GM12878 (cell line): ENCODE measurements at regions not wholly inside any gene's neighbourhood (a gene's known extent, or its start where the extent isn't known, plus 50 kb on each side); places are given as distances from the start of the nearest gene placed in this dataset.

Experiments used
- ATAC-seq: fragments of 200-7000 bp; cut with Tn5 transposase; 3 replicates; pipeline ENCODE4 v1.9.1; 2020; ENCODE audit warnings: mild to moderate bottlenecking, moderate library complexity
- BruUV-seq: library from RNA; stranded (reverse); fragments of 400-500 nt; replicated peaks from 2 replicates; lab custom pipeline; 2021; lab: Mats Ljungman, UMichigan
- CTCF ChIA-PET: fragments of 300-600 bp; sonication (Branson Sonifier 250); formaldehyde crosslinking; extraction: SDS; loops from one replicate; lab custom pipeline; 2021; ENCODE audit warnings: inconsistent platforms; lab: Yijun Ruan, JAX
- POLR2A ChIA-PET: fragments of 350-600 bp; formaldehyde crosslinking; extraction: SDS; loops from one replicate; lab custom pipeline; 2021; ENCODE audit warnings: inconsistent platforms; lab: Charles Lee
- RAD21 ChIA-PET: fragments of 300-600 bp; sonication (Branson Sonifier 250); formaldehyde crosslinking; loops from one replicate; lab custom pipeline; 2023; ENCODE audit warnings: antibody characterized with exemption; ENCODE audit not compliant: unreplicated experiment; lab: Charles Lee
- SMC1A ChIA-PET: fragments of 300-600 bp; sonication (Branson Sonifier 250); formaldehyde crosslinking; loops from one replicate; lab custom pipeline; 2023; ENCODE audit not compliant: unreplicated experiment, uncharacterized antibody; lab: Charles Lee
- DNase-seq: peaks from one replicate; pipeline ENCODE4 v3.0.0-alpha.2; 2011; ENCODE audit warnings: low read depth, low spot score
- FAIRE-seq: peaks from 3 replicates; lab custom pipeline; 2011; peaks lifted over from hg19 to GRCh38; lab: Jason Lieb, UNC
- H2AFZ ChIP-seq: 2 replicates; pipeline ENCODE4 v1.6.0; 2011; ENCODE audit warnings: low read depth, low read length, control low read depth; ENCODE audit not compliant: control insufficient read depth
- H3K27ac ChIP-seq: 2 replicates; pipeline ENCODE4 v1.5.1; 2011; ENCODE audit warnings: control low read depth; ENCODE audit not compliant: control insufficient read depth, insufficient read depth
- H3K27me3 ChIP-seq, 2 experiments: replicated peaks in 1 of 2; 2 replicates each; pipeline versions ENCODE4 v1.6.0 to v1.6.1; 2011; ENCODE audit warnings: low read length in 1 of 2; ENCODE audit not compliant: control insufficient read depth in 2 of 2, insufficient read depth in 2 of 2
- H3K36me3 ChIP-seq, 2 experiments: 2 replicates each; pipeline ENCODE4 v1.5.1; 2011; ENCODE audit warnings: low read length in 1 of 2; ENCODE audit not compliant: control insufficient read depth in 2 of 2, insufficient read depth in 2 of 2
- H3K4me1 ChIP-seq: 2 replicates; pipeline ENCODE4 v1.6.1; 2011; ENCODE audit warnings: mild to moderate bottlenecking, low read length, moderate library complexity, mixed read lengths; ENCODE audit not compliant: control insufficient read depth, insufficient read depth
- H3K4me2 ChIP-seq: 2 replicates; pipeline ENCODE4 v1.6.0; 2011; ENCODE audit warnings: control low read depth; ENCODE audit not compliant: control insufficient read depth, insufficient read depth
- H3K4me3 ChIP-seq: fragments of 200-600 bp; sonication (generic); 2 replicates; pipeline ENCODE4 v1.5.1; 2016
- H3K79me2 ChIP-seq: 2 replicates; pipeline ENCODE4 v1.6.0; 2011; ENCODE audit warnings: low read length; ENCODE audit not compliant: control insufficient read depth, insufficient read depth
- H3K9ac ChIP-seq: 2 replicates; pipeline ENCODE4 v1.8.0; 2011; ENCODE audit warnings: low read length, control low read depth, mixed read lengths; ENCODE audit not compliant: control insufficient read depth, insufficient read depth
- H3K9me3 ChIP-seq: replicated peaks from 3 replicates; pipeline ENCODE4 v1.5.1; 2011; ENCODE audit warnings: mild to moderate bottlenecking, low read length; ENCODE audit not compliant: control insufficient read depth, insufficient read depth
- H4K20me1 ChIP-seq: 2 replicates; pipeline ENCODE4 v1.6.0; 2011; ENCODE audit not compliant: control insufficient read depth, insufficient read depth
- HCFC1 ChIP-seq: fragments of 150-350 bp; IDR thresholded peaks from 2 replicates; pipeline ENCODE4 v1.6.1; 2014; ENCODE audit warnings: low read length
- HDAC6 ChIP-seq: fragments of 200-600 bp; sonication (generic); IDR thresholded peaks from one replicate; pipeline ENCODE4 v1.8.0; 2017; ENCODE audit warnings: antibody characterized with exemption; ENCODE audit not compliant: unreplicated experiment
- IKZF2 ChIP-seq, 2 experiments: fragments of 450-650 bp; IDR thresholded peaks; 2 replicates each; pipeline ENCODE4 v1.6.1; 2017; ENCODE audit warnings: mild to moderate bottlenecking in 2 of 2, moderate library complexity in 2 of 2
- LARP7 ChIP-seq: fragments of 450-650 bp; IDR thresholded peaks from 2 replicates; pipeline ENCODE4 v1.6.1; 2017; ENCODE audit warnings: mild to moderate bottlenecking
- MEF2A ChIP-seq: IDR thresholded peaks from 2 replicates; pipeline ENCODE4 v1.6.1; 2011; ENCODE audit warnings: low read depth, mild to moderate bottlenecking, low read length, moderate library complexity; ENCODE audit not compliant: insufficient read depth
- NR2C1 ChIP-seq: fragments of 450-650 bp; IDR thresholded peaks from 2 replicates; pipeline ENCODE4 v1.6.1; 2017; ENCODE audit warnings: antibody characterized with exemption, mild to moderate bottlenecking, moderate library complexity
- NR2C2 ChIP-seq: IDR thresholded peaks from 2 replicates; pipeline ENCODE4 v1.6.1; 2011; ENCODE audit warnings: borderline replicate concordance, low read depth; ENCODE audit not compliant: control insufficient read depth, insufficient read length
- RAD51 ChIP-seq: fragments of 450-650 bp; IDR thresholded peaks from 2 replicates; pipeline ENCODE4 v1.6.1; 2016; ENCODE audit warnings: moderate library complexity, mild to moderate bottlenecking, inconsistent platforms
- SMARCA5 ChIP-seq: fragments of 450-650 bp; IDR thresholded peaks from 2 replicates; pipeline ENCODE4 v1.6.1; 2017; ENCODE audit warnings: mild to moderate bottlenecking
- SPI1 ChIP-seq: IDR thresholded peaks from 2 replicates; pipeline ENCODE4 v1.6.1; 2011; ENCODE audit warnings: low read depth, mild to moderate bottlenecking, low read length, moderate library complexity, borderline replicate concordance; ENCODE audit not compliant: insufficient read depth
- SRF ChIP-seq, 2 experiments: IDR thresholded peaks; 2 replicates each; pipeline ENCODE4 v1.6.1; 2011; ENCODE audit warnings: low read depth in 2 of 2, low read length in 2 of 2, mild to moderate bottlenecking in 1 of 2, moderate library complexity in 1 of 2
- WGBS: methylation state at CpG from one replicate; pipeline ENCODE4 v1.1.6; 2016; ENCODE audit warnings: low lambda C conversion rate; ENCODE audit not compliant: insufficient replicate concordance, insufficient coverage; ENCODE audit errors: missing lambda C conversion rate; 5-methylcytosine and 5-hydroxymethylcytosine counted together
- in situ Hi-C: fragments of 300-500 bp; cut with MboI; formaldehyde crosslinking; loops from 9 replicates; pipeline ENCODE4 v1.14.3; 2018; ENCODE audit warnings: mixed read lengths
- intact Hi-C: fragments of 100-400 bp; cut with micrococcal nuclease; formaldehyde crosslinking; loops from one replicate; pipeline ENCODE4 v1.14.2; 2022; ENCODE audit not compliant: unreplicated experiment
- TF ChIP-seq, protein P1 (sequence below): IDR thresholded peaks from 2 replicates; pipeline ENCODE4 v1.6.1; 2012; ENCODE audit warnings: improper control_type of control experiment, low read depth, low read length; ENCODE audit not compliant: insufficient replicate concordance

- Histone ChIP-seq H3K4me1 (no peaks in the 10 kb centered on the region), H3K27me3 (no peaks in the 10 kb centered on the region; a peak in 1 of 4 replicates), H3K4me3 (no peak overlapping the region), H4K20me1 (no peaks in the 10 kb centered on the region), H3K4me2 (no peak overlapping the region), H3K36me3 (no peaks in the 10 kb centered on the region), H3K79me2 (no peaks in the 10 kb centered on the region), H3K27ac (no peak overlapping the region), H3K9ac (no peak overlapping the region), H2AFZ (no peak overlapping the region), H3K9me3 (no peaks in the 10 kb centered on the region)
- WGBS, result 41% methylated on average over 12 of the region's 12 CpGs
- intact Hi-C loops, result no loop called here
- ATAC-seq (no peak), FAIRE-seq (no peak), DNase-seq (no peak)
- SMC1A ChIA-PET, result interaction anchor here (0.7 kb wide), 1 partner anchor 25 kb away, joined by 3 read pairs; no protein-coding TSS in a partner anchor
- POLR2A ChIA-PET, result no interaction called here
- RAD21 ChIA-PET, result no interaction called here
- in situ Hi-C loops, result no loop called here
- CTCF ChIA-PET, result no interaction called here
- no TSS peak for BruUV-seq
- TF ChIP-seq MEF2A (no peak), HDAC6 (no peak), RAD51 (no peak), SPI1 (no peak), SRF (IDR thresholded peaks at IDR 0.05; ENCODE audit: low read depth in 2 of 2, low read length in 2 of 2) (no peak), NR2C2 (no peak), HCFC1 (no peak), IKZF2 (IDR thresholded peaks at IDR 0.05) (no peak), SMARCA5 (no peak), LARP7 (no peak), NR2C1 (no peak)
- TF ChIP-seq, protein P1, sequence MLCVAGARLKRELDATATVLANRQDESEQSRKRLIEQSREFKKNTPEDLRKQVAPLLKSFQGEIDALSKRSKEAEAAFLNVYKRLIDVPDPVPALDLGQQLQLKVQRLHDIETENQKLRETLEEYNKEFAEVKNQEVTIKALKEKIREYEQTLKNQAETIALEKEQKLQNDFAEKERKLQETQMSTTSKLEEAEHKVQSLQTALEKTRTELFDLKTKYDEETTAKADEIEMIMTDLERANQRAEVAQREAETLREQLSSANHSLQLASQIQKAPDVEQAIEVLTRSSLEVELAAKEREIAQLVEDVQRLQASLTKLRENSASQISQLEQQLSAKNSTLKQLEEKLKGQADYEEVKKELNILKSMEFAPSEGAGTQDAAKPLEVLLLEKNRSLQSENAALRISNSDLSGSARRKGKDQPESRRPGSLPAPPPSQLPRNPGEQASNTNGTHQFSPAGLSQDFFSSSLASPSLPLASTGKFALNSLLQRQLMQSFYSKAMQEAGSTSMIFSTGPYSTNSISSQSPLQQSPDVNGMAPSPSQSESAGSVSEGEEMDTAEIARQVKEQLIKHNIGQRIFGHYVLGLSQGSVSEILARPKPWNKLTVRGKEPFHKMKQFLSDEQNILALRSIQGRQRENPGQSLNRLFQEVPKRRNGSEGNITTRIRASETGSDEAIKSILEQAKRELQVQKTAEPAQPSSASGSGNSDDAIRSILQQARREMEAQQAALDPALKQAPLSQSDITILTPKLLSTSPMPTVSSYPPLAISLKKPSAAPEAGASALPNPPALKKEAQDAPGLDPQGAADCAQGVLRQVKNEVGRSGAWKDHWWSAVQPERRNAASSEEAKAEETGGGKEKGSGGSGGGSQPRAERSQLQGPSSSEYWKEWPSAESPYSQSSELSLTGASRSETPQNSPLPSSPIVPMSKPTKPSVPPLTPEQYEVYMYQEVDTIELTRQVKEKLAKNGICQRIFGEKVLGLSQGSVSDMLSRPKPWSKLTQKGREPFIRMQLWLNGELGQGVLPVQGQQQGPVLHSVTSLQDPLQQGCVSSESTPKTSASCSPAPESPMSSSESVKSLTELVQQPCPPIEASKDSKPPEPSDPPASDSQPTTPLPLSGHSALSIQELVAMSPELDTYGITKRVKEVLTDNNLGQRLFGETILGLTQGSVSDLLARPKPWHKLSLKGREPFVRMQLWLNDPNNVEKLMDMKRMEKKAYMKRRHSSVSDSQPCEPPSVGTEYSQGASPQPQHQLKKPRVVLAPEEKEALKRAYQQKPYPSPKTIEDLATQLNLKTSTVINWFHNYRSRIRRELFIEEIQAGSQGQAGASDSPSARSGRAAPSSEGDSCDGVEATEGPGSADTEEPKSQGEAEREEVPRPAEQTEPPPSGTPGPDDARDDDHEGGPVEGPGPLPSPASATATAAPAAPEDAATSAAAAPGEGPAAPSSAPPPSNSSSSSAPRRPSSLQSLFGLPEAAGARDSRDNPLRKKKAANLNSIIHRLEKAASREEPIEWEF, result no peak
Observed at GRCh38 chr5:6158974-6159831, 219.1 kb downstream of the MED10 start.
